ENCODE measurements at regions not wholly inside any gene's neighbourhood (a gene's known extent, or its start where the extent isn't known, plus 50 kb on each side); places are given as distances from the start of the nearest gene placed in this dataset.

GRCh38 chr11:129696309-129696989 lies 119.2 kb upstream of the TMEM45B start:
- TF ChIP-seq CTCF (IDR thresholded peaks at IDR 0.05) = peak; percentile 53; the same call in 1 of the 2 replicates
- TF ChIP-seq REST (IDR thresholded peaks at IDR 0.05; ENCODE audit: insufficient read depth in 1 of 2, low read depth in 2 of 2, low read length in 1 of 2) = no peak
- no peak for TF ChIP-seq SIN3A (IDR thresholded peaks at IDR 0.05; ENCODE audit: borderline replicate concordance, insufficient read depth, low read depth, low read length)
